Fibroblast of gingiva (primary cell): ENCODE measurements at regions not wholly inside any gene's neighbourhood (a gene's known extent, or its start where the extent isn't known, plus 50 kb on each side); places are given as distances from the start of the nearest gene placed in this dataset.

ENCODE experiments used
- DNase-seq: peaks from one replicate; pipeline ENCODE4 v3.0.0-alpha.2; 2011; ENCODE audit warnings: low read depth

DNA sequence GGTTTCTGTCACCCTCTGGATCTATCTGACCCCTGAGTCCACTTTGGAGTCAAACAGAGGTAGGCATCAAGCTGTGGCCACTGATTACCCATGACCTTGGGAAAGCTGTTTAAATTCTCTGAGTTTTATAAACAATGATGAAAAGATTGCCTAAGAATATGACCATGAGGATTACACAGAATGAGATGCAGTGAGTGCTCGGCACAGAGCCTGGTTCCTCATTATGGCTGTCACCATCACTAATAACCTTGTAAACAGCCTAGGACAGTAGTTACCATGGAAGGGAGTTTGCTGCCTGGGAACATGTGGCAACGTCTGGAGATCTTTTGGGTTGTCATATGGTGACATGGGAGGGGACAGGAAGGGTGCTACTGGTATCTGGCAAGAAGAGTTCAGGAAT, 248.3 kb upstream of the KAZN start:
- peak; percentile 90 for DNase-seq

DNA sequence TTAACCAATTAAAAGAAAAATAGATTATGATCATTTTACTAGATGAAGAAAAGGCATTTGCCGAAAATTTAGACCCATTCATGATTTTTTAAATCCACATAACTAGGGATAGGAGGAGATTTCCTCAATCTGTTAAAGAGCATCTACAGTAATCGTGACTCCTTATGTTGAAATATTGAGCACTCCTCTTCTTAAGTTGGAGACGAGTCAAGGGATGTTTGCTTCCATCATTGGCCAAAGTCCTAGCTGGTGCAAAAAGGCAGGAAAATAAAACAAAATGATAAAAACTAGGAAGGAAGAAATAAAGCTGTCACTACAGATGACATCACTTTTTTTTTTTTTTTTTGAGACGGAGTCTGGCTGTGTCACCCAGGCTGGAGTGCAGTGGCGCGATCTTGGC, 245.6 kb upstream of the KAZN start:
- no peak for DNase-seq

GRCh38 chr1:14361005-14361404, 237.5 kb upstream of the KAZN start:
- peak; percentile 76 for DNase-seq

DNA sequence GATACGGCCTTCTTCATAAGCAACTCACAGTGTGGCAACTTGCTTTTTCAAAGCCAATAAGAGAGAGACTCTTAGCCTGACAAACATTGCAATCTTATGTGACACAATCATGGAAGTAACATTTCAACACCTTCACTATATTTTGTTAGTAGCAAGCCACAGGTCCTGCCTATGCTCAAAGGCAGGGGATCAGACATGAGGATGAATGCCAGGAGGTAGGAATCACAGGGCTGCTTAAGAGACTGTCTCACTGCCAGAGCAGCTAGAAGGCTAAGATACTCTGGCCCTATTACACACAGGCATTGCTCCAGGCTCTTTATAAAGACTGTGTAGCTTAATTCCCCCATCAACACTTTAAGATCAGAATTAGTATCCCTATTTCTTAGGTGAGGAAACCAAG, 236.2 kb upstream of the KAZN start:
- no peak for DNase-seq

GRCh38 chr1:14363036-14363590, 235.4 kb upstream of the KAZN start:
- no peak for DNase-seq

DNA sequence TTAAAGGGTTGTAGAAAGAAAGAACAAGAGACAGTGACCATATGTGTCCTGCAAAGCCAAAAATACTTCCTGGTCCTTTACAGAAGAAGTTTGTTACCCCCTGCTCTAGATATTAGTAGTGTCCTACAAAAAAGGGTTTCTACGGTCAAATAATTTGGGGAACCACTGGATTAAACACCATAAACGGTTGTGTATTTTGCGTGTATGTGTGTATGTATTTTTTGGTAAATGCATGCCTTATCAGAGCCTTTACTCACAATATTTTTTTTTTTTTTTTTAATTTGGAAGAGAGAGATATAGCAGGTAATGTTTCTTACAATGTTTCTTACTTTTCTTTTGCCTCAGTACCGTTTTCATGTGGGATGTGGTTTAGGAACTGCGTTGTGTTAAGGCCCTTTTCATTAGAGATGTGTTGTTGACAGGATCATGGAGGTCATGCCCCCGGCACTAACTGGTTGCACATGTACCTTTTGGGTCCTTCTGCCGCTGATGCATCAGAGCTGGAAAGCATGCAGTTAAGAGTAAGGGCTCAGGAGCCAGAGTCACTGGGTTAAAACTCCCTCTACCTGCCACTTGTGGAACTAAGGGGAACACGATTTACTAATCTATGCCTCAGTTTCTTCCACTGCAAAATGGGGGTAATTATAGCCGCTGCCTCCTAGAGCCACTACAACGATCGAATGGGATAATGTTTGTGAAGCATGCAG, 234.6 kb upstream of the KAZN start:
- peak; percentile 13 for DNase-seq

DNA sequence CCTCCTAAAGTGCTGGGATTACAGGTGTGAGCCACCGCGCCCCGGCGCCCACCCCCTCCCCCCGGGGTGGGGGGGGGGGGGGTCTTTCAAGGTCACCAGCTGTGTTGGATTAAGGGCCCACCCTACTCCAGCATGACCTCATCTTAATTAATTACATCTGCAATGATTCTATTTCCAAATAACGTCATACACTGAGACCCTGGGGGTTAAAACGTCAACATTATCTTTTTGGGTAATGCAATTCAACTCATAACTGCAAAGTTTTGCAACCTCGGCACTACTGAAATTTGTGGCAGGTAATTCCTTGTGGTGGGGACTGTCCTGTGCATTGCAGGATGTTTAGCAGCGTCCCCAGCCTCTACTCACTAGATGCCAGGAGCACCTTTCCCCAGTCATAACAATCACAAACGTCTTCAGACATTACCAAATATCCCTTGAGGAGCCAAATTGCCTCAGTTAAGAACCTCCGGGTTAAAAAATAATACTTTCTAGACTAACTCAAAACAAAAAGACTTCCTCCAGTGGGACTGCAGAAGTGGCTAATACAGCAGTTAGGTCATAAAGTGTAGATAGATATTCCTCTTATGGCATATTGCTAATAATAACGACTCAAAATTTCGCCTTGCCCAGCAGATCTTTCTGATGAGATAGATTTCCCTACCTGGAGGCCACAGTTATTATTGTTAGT, 233.0 kb upstream of the KAZN start:
- peak; percentile 57 for DNase-seq

GRCh38 chr1:14366091-14367018, 232.1 kb upstream of the KAZN start:
- peak; percentile 70 for DNase-seq

GRCh38 chr1:14367451-14367850, 231.0 kb upstream of the KAZN start:
- DNase-seq = no peak

DNA sequence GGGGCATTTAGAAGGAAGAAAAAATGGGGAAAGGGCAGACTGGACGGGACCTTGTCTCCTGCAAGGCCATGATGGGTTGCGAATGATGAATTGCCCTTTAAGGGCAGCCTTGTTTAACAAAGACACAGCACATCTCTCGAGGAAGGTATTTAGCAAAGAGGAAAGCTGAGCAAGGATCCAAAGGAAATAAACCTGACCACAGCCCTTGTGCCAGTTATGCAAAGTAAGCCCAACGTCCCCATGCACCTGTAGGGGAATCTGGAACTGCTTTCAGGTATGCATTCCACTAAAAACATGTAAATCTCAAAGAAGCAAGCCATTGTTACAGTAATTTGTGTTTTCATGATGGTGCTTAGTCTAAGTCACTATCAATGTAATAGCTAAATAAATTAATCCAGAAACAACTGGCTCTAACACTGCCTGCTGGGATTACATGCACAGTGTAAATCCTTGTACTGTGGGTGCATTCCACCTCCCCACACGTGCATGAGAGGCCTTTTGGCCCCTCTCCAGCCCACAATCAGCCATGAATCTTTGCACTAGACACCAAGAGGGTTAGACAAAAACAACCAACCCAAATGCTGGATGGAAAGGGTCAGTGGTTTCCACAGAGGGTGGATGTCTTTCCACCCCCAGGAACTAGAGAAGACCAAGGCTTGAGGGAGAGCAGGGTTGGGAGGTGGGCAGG, 228.8 kb upstream of the KAZN start:
- no peak for DNase-seq

GRCh38 chr1:14371771-14372497, 226.6 kb upstream of the KAZN start:
- peak; percentile 79 for DNase-seq

DNA sequence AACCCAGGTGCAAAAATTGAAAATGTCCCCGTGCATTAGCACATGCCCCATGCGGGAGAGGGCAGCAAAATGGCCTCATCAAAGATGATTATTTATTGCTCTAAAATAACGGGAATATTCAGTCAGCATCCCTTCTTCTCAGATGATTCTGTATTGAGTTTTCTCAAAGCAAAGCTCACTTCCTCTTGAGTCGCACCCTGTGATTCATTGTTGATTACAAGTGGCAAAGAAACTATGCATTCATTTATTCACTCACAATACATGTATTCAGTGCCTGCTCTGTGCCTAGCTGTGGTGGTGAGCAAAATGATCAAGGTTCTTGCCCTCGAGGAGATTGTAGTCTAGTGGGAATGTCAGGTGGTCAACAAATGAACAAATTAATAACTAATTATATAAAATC, 226.0 kb upstream of the KAZN start:
- DNase-seq = no peak

DNA sequence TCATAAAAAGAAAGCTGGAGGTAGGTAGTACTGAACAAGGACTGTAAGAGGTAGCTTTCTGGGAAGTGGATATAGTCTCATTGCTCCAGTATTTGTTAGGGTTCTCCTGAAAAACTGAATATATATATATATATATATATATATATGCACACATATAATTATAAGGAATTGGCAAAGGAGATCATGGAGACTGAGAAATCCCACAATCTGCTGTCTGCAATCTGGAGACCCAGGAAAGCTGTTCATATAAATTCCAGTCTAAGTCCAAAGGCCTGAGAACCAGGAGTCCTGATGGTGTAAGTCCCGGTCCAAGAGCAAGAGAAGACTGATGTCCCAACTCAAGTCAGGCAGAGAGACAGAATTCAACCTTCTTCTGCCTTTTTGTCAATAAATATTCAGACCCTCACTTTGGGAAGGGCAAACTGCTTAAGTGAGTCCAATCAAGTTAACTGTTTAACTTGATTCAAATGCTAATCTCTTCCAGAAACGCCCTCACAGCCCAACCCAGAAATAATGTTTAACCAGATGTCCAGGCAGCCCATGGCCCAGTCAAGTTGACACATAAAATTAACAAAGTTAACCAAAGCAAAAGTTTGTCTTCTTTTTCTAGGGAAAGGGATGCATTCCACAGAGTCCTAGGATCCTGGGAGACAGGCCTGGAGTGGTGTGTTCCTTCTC, 225.3 kb upstream of the KAZN start:
- no peak for DNase-seq

DNA sequence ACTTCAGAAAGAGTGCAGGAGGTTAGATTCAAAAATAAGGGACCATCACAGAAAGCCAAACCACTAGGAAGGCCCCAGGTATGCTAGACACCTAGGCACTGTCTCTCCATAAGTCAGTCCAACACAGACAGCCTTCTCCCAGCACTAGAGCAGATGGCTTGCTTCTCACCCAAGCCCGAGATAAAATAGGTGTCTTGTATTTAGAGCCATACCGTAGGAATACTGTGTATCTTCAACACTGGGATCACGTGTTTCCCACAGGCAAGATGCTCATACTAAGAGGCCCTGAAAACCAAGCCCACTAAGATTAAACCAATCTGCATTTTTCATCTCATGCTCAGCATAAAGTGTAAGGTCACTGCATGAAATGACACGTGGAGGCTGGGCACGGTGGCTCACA, 223.3 kb upstream of the KAZN start:
- no peak for DNase-seq

- peak; percentile 55 for DNase-seq
Observed at GRCh38 chr1:14377386-14377785, 221.1 kb upstream of the KAZN start.

GRCh38 chr1:14380408-14380807, 218.1 kb upstream of the KAZN start:
- DNase-seq = no peak

- DNase-seq = no peak
Observed at GRCh38 chr1:14390816-14391215, 207.7 kb upstream of the KAZN start.

- no peak for DNase-seq
Observed at GRCh38 chr1:14392161-14392858, 206.2 kb upstream of the KAZN start.

DNA sequence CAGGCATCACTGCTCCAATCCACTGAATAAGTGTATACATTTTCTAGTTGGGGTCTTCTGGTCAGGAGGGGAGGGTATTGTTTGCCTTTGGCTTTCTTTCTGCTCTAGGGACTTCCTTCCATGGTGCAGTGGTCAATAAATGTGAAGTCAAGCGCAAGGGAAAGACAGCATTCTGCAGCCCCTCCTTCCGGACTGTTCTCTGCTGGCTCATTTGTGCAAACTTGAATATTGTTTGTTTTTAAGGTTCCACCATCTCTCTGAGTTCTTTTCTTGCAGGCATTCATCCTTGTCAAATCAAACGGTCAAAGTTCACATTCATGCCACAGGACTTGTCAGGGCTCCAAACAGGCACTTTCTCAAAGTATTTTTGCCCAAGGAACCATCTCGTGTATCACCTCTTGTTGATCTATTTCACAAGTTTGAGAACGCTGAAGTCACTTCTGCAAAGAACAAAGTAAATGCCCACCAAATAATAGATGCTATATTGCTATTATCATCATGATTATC, 205.6 kb upstream of the KAZN start:
- DNase-seq = no peak

DNA sequence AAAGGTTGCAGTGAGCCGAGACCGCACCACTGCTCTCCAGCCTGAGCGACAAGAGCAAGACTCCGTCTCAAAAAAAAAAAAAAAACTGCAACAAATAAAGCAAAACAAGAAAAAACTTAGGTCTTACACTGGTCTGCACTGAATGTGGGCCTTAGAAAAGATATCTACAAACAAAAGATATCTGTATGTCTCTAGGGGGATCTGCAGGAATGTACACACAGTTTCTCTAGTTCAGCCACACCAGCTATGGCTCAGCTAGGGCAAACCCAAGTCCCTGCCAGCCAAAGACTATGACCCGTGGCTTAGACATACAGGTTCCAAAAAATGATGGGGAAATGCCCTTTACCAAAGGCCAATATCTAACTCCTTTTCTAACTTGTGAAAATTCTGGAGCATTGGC, 202.4 kb upstream of the KAZN start:
- DNase-seq = no peak
